Right atrium auricular region (tissue), 2 donors: ENCODE measurements at regions not wholly inside any gene's neighbourhood (a gene's known extent, or its start where the extent isn't known, plus 50 kb on each side); places are given as distances from the start of the nearest gene placed in this dataset.

Experiments
- DNase-seq: peaks from one replicate; pipeline ENCODE4 v3.0.0-alpha.2; 2019; ENCODE audit warnings: low spot score
- H3K27ac ChIP-seq, 2 donors: fragments of 200-600 bp; sonication (generic); 1 replicate in 1 of 2; 2 replicates in 1 of 2; pipeline ENCODE4 v1.5.1; 2016 to 2019
- H3K27me3 ChIP-seq, 2 donors: fragments of 200-600 bp; sonication (generic); one replicate each; pipeline versions ENCODE4 v1.5.1 to v1.6.0; 2017 to 2019
- H3K36me3 ChIP-seq: fragments of 200-600 bp; sonication (generic); one replicate; pipeline ENCODE4 v1.5.1; 2016
- H3K4me1 ChIP-seq, 2 donors: fragments of 200-600 bp; sonication (generic); one replicate each; pipeline versions ENCODE4 v1.5.1 to v1.6.0; 2017 to 2019
- H3K4me3 ChIP-seq, 2 donors: fragments of 200-600 bp; sonication (generic); 1 replicate in 1 of 2; 2 replicates in 1 of 2; pipeline ENCODE4 v1.5.1; 2017 to 2019; ENCODE audit warnings: mild to moderate bottlenecking in 1 of 2, moderate library complexity in 1 of 2
- H3K9me3 ChIP-seq, 2 donors: fragments of 200-600 bp; sonication (generic); one replicate each; pipeline ENCODE4 v1.5.1; 2019
- CTCF ChIP-seq, 2 donors: fragments of 200-600 bp; sonication (generic); IDR thresholded peaks; one replicate each; pipeline ENCODE4 v1.5.1; 2019; ENCODE audit warnings: antibody characterized with exemption in 2 of 2

- no peak for DNase-seq
- TF ChIP-seq CTCF (IDR thresholded peaks at IDR 0.05), result no peak
- Histone ChIP-seq H3K4me3 (no peak overlapping the region), H3K27ac (no peak overlapping the region), H3K9me3 (peaks cover 0 to 6% of the 10 kb centered on the region in 2 donors), H3K27me3 (peaks cover 0 to 3% of the 10 kb centered on the region in 2 donors), H3K4me1 (no peaks in the 10 kb centered on the region), H3K36me3 (no peaks in the 10 kb centered on the region)
These were observed 70.5 kb upstream of the TNFRSF21 start for GRCh38 chr6:47380251-47380650.

- no peaks in the 10 kb centered on the region for H3K4me1 ChIP-seq
- no peak overlapping the region for H3K27ac ChIP-seq
- no peak for TF ChIP-seq CTCF (IDR thresholded peaks at IDR 0.05)
- H3K36me3 ChIP-seq, result no peaks in the 10 kb centered on the region
- no peak for DNase-seq
- H3K4me3 ChIP-seq, result no peak overlapping the region
- H3K27me3 ChIP-seq, result peaks cover 0 to 3% of the 10 kb centered on the region in 2 donors
- peaks cover 0 to 6% of the 10 kb centered on the region in 2 donors for H3K9me3 ChIP-seq
These were observed 71.3 kb upstream of the TNFRSF21 start for GRCh38 chr6:47381036-47381435.

GRCh38 chr6:47383360-47383759, 73.7 kb upstream of the TNFRSF21 start:
- Histone ChIP-seq H3K4me1 (no peaks in the 10 kb centered on the region), H3K36me3 (no peaks in the 10 kb centered on the region), H3K9me3 (peaks cover 0 to 6% of the 10 kb centered on the region in 2 donors), H3K4me3 (no peak overlapping the region), H3K27ac (no peak overlapping the region), H3K27me3 (peaks cover 0 to under 1% of the 10 kb centered on the region in 2 donors)
- TF ChIP-seq CTCF (IDR thresholded peaks at IDR 0.05), result no peak
- no peak for DNase-seq

GRCh38 chr6:47391675-47392074, 82.0 kb upstream of the TNFRSF21 start:
- DNase-seq, result no peak
- TF ChIP-seq CTCF (IDR thresholded peaks at IDR 0.05), result no peak
- Histone ChIP-seq H3K27ac (no peak overlapping the region), H3K36me3 (no peaks in the 10 kb centered on the region), H3K9me3 (peaks cover 0 to 8% of the 10 kb centered on the region in 2 donors), H3K4me1 (no peaks in the 10 kb centered on the region), H3K27me3 (no peaks in the 10 kb centered on the region), H3K4me3 (no peak overlapping the region)

DNA sequence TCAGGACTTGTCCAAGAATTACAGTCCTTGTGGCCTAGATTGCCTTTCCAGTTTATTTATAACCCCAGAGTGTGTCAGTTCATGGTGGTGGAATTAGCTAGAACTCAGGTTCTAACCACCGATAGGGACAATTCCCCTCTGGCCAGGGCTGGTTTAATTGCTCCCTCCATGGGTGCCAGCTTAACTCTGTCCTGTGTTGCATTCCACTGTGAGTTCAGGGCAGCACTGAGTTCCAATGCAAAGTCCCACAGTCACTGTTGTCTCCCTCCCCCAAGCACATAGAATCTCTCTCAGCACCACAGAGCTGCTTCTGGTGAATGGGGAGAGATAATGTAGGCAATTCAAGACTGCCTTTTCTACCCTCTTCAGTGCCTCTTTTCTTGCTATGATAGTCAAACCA, 82.5 kb upstream of the TNFRSF21 start:
- no peak overlapping the region for H3K4me3 ChIP-seq
- no peak for DNase-seq
- H3K27me3 ChIP-seq, result no peaks in the 10 kb centered on the region
- no peak for TF ChIP-seq CTCF (IDR thresholded peaks at IDR 0.05)
- peaks cover 0 to 8% of the 10 kb centered on the region in 2 donors for H3K9me3 ChIP-seq
- no peaks in the 10 kb centered on the region for H3K36me3 ChIP-seq
- H3K27ac ChIP-seq, result no peak overlapping the region
- H3K4me1 ChIP-seq, result no peaks in the 10 kb centered on the region

GRCh38 chr6:47396401-47397069, 81.1 kb upstream of the CD2AP start:
- no peak overlapping the region for H3K27ac ChIP-seq
- no peak for TF ChIP-seq CTCF (IDR thresholded peaks at IDR 0.05)
- DNase-seq, result no peak
- no peaks in the 10 kb centered on the region for H3K27me3 ChIP-seq
- H3K4me1 ChIP-seq, result no peaks in the 10 kb centered on the region
- no peaks in the 10 kb centered on the region for H3K36me3 ChIP-seq
- no peaks in the 10 kb centered on the region for H3K9me3 ChIP-seq
- H3K4me3 ChIP-seq, result no peak overlapping the region
